ENCODE measurements at regions not wholly inside any gene's neighbourhood (a gene's known extent, or its start where the extent isn't known, plus 50 kb on each side); places are given as distances from the start of the nearest gene placed in this dataset.

- no peak for TF ChIP-seq CTCF (IDR thresholded peaks at IDR 0.05)
- Mint-ChIP-seq H3K27ac (no peak overlapping the region), H3K36me3 (ENCODE audit: low read depth) (no peaks in the 10 kb centered on the region), H3K4me1 (no peaks in the 10 kb centered on the region), H3K9me3 (peaks cover 26% of the 10 kb centered on the region), H3K27me3 (ENCODE audit: low read depth, poor library complexity) (peaks cover 4% of the 10 kb centered on the region), H3K4me3 (no peak overlapping the region)
- DNase-seq = no peak
These were observed 242.7 kb upstream of the NWD2 start for GRCh38 chr4:37001688-37002436.

- Mint-ChIP-seq H3K4me1 (no peaks in the 10 kb centered on the region), H3K9me3 (peaks cover 26% of the 10 kb centered on the region), H3K36me3 (ENCODE audit: low read depth) (no peaks in the 10 kb centered on the region), H3K27me3 (ENCODE audit: low read depth, poor library complexity) (peaks cover 4% of the 10 kb centered on the region), H3K4me3 (no peak overlapping the region), H3K27ac (no peak overlapping the region)
- no peak for TF ChIP-seq CTCF (IDR thresholded peaks at IDR 0.05)
- DNase-seq = no peak
These were observed 241.9 kb upstream of the NWD2 start for GRCh38 chr4:37002625-37003024.

- Mint-ChIP-seq H3K27ac (no peak overlapping the region), H3K36me3 (ENCODE audit: low read depth) (no peaks in the 10 kb centered on the region), H3K4me1 (no peaks in the 10 kb centered on the region), H3K4me3 (no peak overlapping the region), H3K27me3 (ENCODE audit: low read depth, poor library complexity) (peaks cover 2% of the 10 kb centered on the region), H3K9me3 (peaks cover 39% of the 10 kb centered on the region)
- no peak for TF ChIP-seq CTCF (IDR thresholded peaks at IDR 0.05)
- no peak for DNase-seq
These were observed 236.3 kb upstream of the NWD2 start for GRCh38 chr4:37008199-37008598.

GRCh38 chr4:37014584-37014983 is 230.0 kb upstream of the NWD2 start:
- peak overlapping the region; percentile 61 for H3K27ac Mint-ChIP-seq
- no peaks in the 10 kb centered on the region for H3K27me3 Mint-ChIP-seq (ENCODE audit: low read depth, poor library complexity)
- no peak for TF ChIP-seq CTCF (IDR thresholded peaks at IDR 0.05)
- no peak for DNase-seq
- peaks cover 14% of the 10 kb centered on the region for H3K9me3 Mint-ChIP-seq
- no peaks in the 10 kb centered on the region for H3K4me1 Mint-ChIP-seq
- no peak overlapping the region for H3K4me3 Mint-ChIP-seq
- H3K36me3 Mint-ChIP-seq (ENCODE audit: low read depth) = no peaks in the 10 kb centered on the region

- H3K9me3 Mint-ChIP-seq = peaks cover 12% of the 10 kb centered on the region
- no peak overlapping the region for H3K4me3 Mint-ChIP-seq
- H3K36me3 Mint-ChIP-seq (ENCODE audit: low read depth) = no peaks in the 10 kb centered on the region
- H3K27me3 Mint-ChIP-seq (ENCODE audit: low read depth, poor library complexity) = no peaks in the 10 kb centered on the region
- no peak for DNase-seq
- no peak for TF ChIP-seq CTCF (IDR thresholded peaks at IDR 0.05)
- no peaks in the 10 kb centered on the region for H3K4me1 Mint-ChIP-seq
- no peak overlapping the region for H3K27ac Mint-ChIP-seq
These were observed 229.2 kb upstream of the NWD2 start for GRCh38 chr4:37015391-37015790.

GRCh38 chr4:37023504-37023903 is 221.0 kb upstream of the NWD2 start:
- H3K36me3 Mint-ChIP-seq (ENCODE audit: low read depth) = no peaks in the 10 kb centered on the region
- H3K27me3 Mint-ChIP-seq (ENCODE audit: low read depth, poor library complexity) = peaks cover 3% of the 10 kb centered on the region
- H3K9me3 Mint-ChIP-seq = no peaks in the 10 kb centered on the region
- H3K4me1 Mint-ChIP-seq = no peaks in the 10 kb centered on the region
- no peak overlapping the region for H3K27ac Mint-ChIP-seq
- TF ChIP-seq CTCF (IDR thresholded peaks at IDR 0.05) = no peak
- no peak overlapping the region for H3K4me3 Mint-ChIP-seq
- no peak for DNase-seq
